ENCODE measurements at regions not wholly inside any gene's neighbourhood (a gene's known extent, or its start where the extent isn't known, plus 50 kb on each side); places are given as distances from the start of the nearest gene placed in this dataset.

- H3K36me3 ChIP-seq (ENCODE audit: control insufficient read depth, insufficient read depth, low read length), result no peaks in the 10 kb centered on the region
- no peak overlapping the region for H3K4me3 ChIP-seq (ENCODE audit: low read depth, low read length)
- no peaks in the 10 kb centered on the region for H3K27me3 ChIP-seq (ENCODE audit: control insufficient read depth, insufficient read depth, low read length)
- H3K27ac ChIP-seq (ENCODE audit: low read depth, low read length), result no peak overlapping the region
- no peak overlapping the region for H3K9ac ChIP-seq (ENCODE audit: low read depth, low read length)
- H3K4me1 ChIP-seq (ENCODE audit: control insufficient read depth, insufficient read depth, low read length), result no peaks in the 10 kb centered on the region; the same call in 1 of the 2 replicates
- no peaks in the 10 kb centered on the region for H3K9me3 ChIP-seq (ENCODE audit: control insufficient read depth, insufficient read depth, low read length)
These were observed 485.7 kb downstream of the TXNL1 start for GRCh38 chr18:56152551-56153310.

- H3K36me3 ChIP-seq (ENCODE audit: control insufficient read depth, insufficient read depth, low read length), result no peaks in the 10 kb centered on the region
- H3K9ac ChIP-seq (ENCODE audit: low read depth, low read length), result no peak overlapping the region
- H3K4me3 ChIP-seq (ENCODE audit: low read depth, low read length), result no peak overlapping the region
- no peaks in the 10 kb centered on the region for H3K27me3 ChIP-seq (ENCODE audit: control insufficient read depth, insufficient read depth, low read length)
- no peaks in the 10 kb centered on the region for H3K9me3 ChIP-seq (ENCODE audit: control insufficient read depth, insufficient read depth, low read length)
- no peaks in the 10 kb centered on the region; the same call in 1 of the 2 replicates for H3K4me1 ChIP-seq (ENCODE audit: control insufficient read depth, insufficient read depth, low read length)
- H3K27ac ChIP-seq (ENCODE audit: low read depth, low read length), result no peak overlapping the region
These were observed 490.0 kb downstream of the TXNL1 start for GRCh38 chr18:56148373-56148772.

- Histone ChIP-seq H3K4me3 (ENCODE audit: low read depth, low read length) (no peak overlapping the region), H3K27me3 (ENCODE audit: control insufficient read depth, insufficient read depth, low read length) (no peaks in the 10 kb centered on the region), H3K4me1 (ENCODE audit: control insufficient read depth, insufficient read depth, low read length) (no peaks in the 10 kb centered on the region), H3K36me3 (ENCODE audit: control insufficient read depth, insufficient read depth, low read length) (no peaks in the 10 kb centered on the region), H3K27ac (ENCODE audit: low read depth, low read length) (no peak overlapping the region), H3K9ac (ENCODE audit: low read depth, low read length) (no peak overlapping the region), H3K9me3 (ENCODE audit: control insufficient read depth, insufficient read depth, low read length) (no peaks in the 10 kb centered on the region)
These were observed 491.8 kb downstream of the TXNL1 start for GRCh38 chr18:56146565-56146964.

DNA sequence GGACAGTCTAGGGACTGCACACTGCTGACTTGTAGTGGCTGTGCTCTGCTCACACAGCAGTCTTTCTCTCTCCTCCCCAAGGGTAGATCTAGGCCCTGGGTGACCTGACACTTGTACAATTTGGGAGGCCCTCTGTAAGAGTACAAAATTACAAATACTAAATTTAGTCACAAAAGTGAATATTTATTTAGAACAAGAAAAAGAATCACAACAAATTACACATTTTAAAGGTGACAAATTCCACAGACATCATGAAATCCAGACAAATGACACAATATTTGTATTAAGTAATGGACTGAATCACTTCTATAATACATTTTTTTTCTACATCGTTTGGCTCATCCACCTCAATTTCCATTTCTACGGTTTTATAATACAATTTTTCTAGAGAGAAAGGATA is 496.4 kb downstream of the TXNL1 start:
- H3K4me1 ChIP-seq (ENCODE audit: control insufficient read depth, insufficient read depth, low read length), result no peaks in the 10 kb centered on the region
- H3K9me3 ChIP-seq (ENCODE audit: control insufficient read depth, insufficient read depth, low read length), result no peaks in the 10 kb centered on the region
- H3K9ac ChIP-seq (ENCODE audit: low read depth, low read length), result no peak overlapping the region
- no peaks in the 10 kb centered on the region for H3K27me3 ChIP-seq (ENCODE audit: control insufficient read depth, insufficient read depth, low read length)
- H3K36me3 ChIP-seq (ENCODE audit: control insufficient read depth, insufficient read depth, low read length), result no peaks in the 10 kb centered on the region
- no peak overlapping the region for H3K27ac ChIP-seq (ENCODE audit: low read depth, low read length)
- no peak overlapping the region for H3K4me3 ChIP-seq (ENCODE audit: low read depth, low read length)

GRCh38 chr18:56139792-56140254 is 498.6 kb downstream of the TXNL1 start:
- Histone ChIP-seq H3K4me3 (ENCODE audit: low read depth, low read length) (no peak overlapping the region), H3K27ac (ENCODE audit: low read depth, low read length) (no peak overlapping the region), H3K27me3 (ENCODE audit: control insufficient read depth, insufficient read depth, low read length) (no peaks in the 10 kb centered on the region), H3K4me1 (ENCODE audit: control insufficient read depth, insufficient read depth, low read length) (no peaks in the 10 kb centered on the region), H3K9me3 (ENCODE audit: control insufficient read depth, insufficient read depth, low read length) (no peaks in the 10 kb centered on the region), H3K9ac (ENCODE audit: low read depth, low read length) (no peak overlapping the region), H3K36me3 (ENCODE audit: control insufficient read depth, insufficient read depth, low read length) (no peaks in the 10 kb centered on the region)

- Histone ChIP-seq H3K4me1 (ENCODE audit: control insufficient read depth, insufficient read depth, low read length) (no peaks in the 10 kb centered on the region), H3K9ac (ENCODE audit: low read depth, low read length) (no peak overlapping the region), H3K9me3 (ENCODE audit: control insufficient read depth, insufficient read depth, low read length) (no peaks in the 10 kb centered on the region), H3K36me3 (ENCODE audit: control insufficient read depth, insufficient read depth, low read length) (no peaks in the 10 kb centered on the region), H3K4me3 (ENCODE audit: low read depth, low read length) (no peak overlapping the region), H3K27me3 (ENCODE audit: control insufficient read depth, insufficient read depth, low read length) (no peaks in the 10 kb centered on the region), H3K27ac (ENCODE audit: low read depth, low read length) (no peak overlapping the region)
These were observed 499.0 kb downstream of the TXNL1 start for GRCh38 chr18:56139372-56139771.

GRCh38 chr18:56136105-56136504 is 502.3 kb downstream of the TXNL1 start:
- Histone ChIP-seq H3K36me3 (ENCODE audit: control insufficient read depth, insufficient read depth, low read length) (no peaks in the 10 kb centered on the region), H3K9me3 (ENCODE audit: control insufficient read depth, insufficient read depth, low read length) (no peaks in the 10 kb centered on the region), H3K9ac (ENCODE audit: low read depth, low read length) (no peak overlapping the region)

DNA sequence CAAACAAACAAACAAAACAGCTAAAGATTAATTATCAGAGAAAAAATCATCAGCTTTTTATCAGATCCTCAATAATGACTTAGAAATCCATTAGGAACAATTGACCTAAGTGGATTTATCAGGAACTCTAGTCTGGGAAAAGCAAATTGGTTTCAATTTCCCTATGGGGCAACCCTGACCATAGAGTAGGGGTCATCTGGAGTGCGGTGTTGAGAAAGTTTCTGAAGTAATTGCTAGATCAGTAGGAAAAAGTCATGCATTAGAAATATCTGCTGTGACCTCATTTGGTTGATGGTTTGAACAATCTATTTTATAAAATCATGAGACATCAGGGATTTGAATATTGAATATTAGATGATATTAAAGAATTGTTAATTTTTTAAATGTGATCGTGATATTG is 507.9 kb downstream of the TXNL1 start:
- Histone ChIP-seq H3K27ac (ENCODE audit: low read depth, low read length) (no peak overlapping the region), H3K36me3 (ENCODE audit: control insufficient read depth, insufficient read depth, low read length) (no peaks in the 10 kb centered on the region), H3K9me3 (ENCODE audit: control insufficient read depth, insufficient read depth, low read length) (no peaks in the 10 kb centered on the region), H3K9ac (ENCODE audit: low read depth, low read length) (no peak overlapping the region), H3K4me3 (ENCODE audit: low read depth, low read length) (no peak overlapping the region), H3K27me3 (ENCODE audit: control insufficient read depth, insufficient read depth, low read length) (no peaks in the 10 kb centered on the region), H3K4me1 (ENCODE audit: control insufficient read depth, insufficient read depth, low read length) (no peaks in the 10 kb centered on the region)

More at GRCh38 chr18:56136105-56136504, 502.3 kb downstream of the TXNL1 start:
- Histone ChIP-seq H3K27me3 (ENCODE audit: control insufficient read depth, insufficient read depth, low read length) (no peaks in the 10 kb centered on the region), H3K4me3 (ENCODE audit: low read depth, low read length) (no peak overlapping the region), H3K4me1 (ENCODE audit: control insufficient read depth, insufficient read depth, low read length) (no peaks in the 10 kb centered on the region), H3K27ac (ENCODE audit: low read depth, low read length) (no peak overlapping the region)

DNA sequence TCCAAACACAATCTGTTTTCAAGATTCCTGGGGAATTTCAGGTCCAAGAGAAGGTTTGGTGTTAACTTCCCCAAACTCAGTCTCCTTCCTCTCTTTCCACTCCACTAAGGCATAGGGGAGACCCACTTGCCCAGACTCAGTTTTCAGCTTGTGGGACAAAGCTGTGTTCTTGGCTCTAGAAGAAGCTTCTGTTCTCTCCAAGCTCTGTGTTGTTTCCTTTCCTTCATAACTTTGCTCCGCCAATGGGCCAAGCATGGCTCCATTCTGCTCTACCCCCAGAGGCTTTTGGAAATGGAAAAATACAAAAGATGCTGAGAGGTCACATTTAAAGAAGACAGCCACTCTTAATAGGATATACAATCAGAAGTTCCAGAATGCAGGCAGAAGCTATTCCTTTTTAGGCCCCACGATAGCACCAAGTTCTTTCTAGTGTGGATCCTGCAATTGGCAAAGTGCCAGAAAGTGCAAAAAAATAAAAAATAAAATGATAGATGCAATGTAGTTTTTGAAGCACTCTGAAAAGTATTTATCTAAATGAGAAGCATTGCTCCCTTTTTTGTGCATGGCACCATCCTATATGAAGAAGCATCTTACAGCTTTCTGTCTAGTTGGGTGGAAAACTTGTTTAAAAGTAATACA is 510.1 kb downstream of the TXNL1 start:
- no peak overlapping the region for H3K4me3 ChIP-seq (ENCODE audit: low read depth, low read length)
- no peak overlapping the region for H3K9ac ChIP-seq (ENCODE audit: low read depth, low read length)
- H3K27me3 ChIP-seq (ENCODE audit: control insufficient read depth, insufficient read depth, low read length), result no peaks in the 10 kb centered on the region
- no peak overlapping the region for H3K27ac ChIP-seq (ENCODE audit: low read depth, low read length)
- H3K4me1 ChIP-seq (ENCODE audit: control insufficient read depth, insufficient read depth, low read length), result no peaks in the 10 kb centered on the region
- no peaks in the 10 kb centered on the region for H3K36me3 ChIP-seq (ENCODE audit: control insufficient read depth, insufficient read depth, low read length)
- no peaks in the 10 kb centered on the region for H3K9me3 ChIP-seq (ENCODE audit: control insufficient read depth, insufficient read depth, low read length)

DNA sequence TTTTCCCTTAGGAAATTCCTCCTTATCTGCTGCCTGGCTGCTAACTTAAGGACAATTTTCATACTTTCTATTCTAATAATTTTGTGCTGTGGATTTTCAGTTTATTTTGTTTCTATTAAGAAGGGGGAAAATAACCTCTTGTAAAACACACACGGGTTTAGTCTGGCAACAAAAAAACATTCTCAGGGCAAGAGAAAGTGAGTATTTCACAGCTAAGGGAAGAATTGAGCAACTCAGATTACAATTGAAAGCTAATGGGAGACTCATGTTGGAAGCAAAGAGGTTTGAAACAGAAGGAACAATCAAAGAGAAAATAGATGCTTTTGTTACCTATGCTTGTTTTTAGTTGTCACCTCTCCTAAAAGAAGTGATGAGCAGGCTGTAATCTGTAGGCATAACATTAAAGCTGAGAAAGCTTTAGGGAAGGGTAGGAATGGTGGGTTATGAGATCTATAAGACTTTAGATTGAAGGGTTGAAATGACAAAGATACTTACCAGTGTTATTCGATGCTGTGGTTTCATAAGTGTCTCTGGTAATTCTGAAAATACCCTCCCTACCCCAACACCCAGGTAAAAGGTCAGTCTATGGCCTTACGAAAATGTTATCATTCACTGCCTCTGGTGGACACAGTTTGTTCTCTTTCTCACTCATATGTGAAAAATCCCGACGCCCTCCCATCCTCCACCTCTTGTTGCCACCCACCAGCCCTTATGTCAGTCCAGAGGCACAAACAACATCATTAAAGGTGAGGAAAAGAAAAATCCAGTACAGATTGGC is 510.9 kb downstream of the TXNL1 start:
- Histone ChIP-seq H3K36me3 (ENCODE audit: control insufficient read depth, insufficient read depth, low read length) (no peaks in the 10 kb centered on the region), H3K27me3 (ENCODE audit: control insufficient read depth, insufficient read depth, low read length) (no peaks in the 10 kb centered on the region), H3K4me1 (ENCODE audit: control insufficient read depth, insufficient read depth, low read length) (no peaks in the 10 kb centered on the region), H3K4me3 (ENCODE audit: low read depth, low read length) (no peak overlapping the region), H3K9me3 (ENCODE audit: control insufficient read depth, insufficient read depth, low read length) (no peaks in the 10 kb centered on the region), H3K27ac (ENCODE audit: low read depth, low read length) (no peak overlapping the region), H3K9ac (ENCODE audit: low read depth, low read length) (no peak overlapping the region)

GRCh38 chr18:56124186-56124585 is 514.2 kb downstream of the TXNL1 start:
- H3K4me1 ChIP-seq (ENCODE audit: control insufficient read depth, insufficient read depth, low read length), result no peaks in the 10 kb centered on the region
- H3K9me3 ChIP-seq (ENCODE audit: control insufficient read depth, insufficient read depth, low read length), result no peaks in the 10 kb centered on the region
- H3K27ac ChIP-seq (ENCODE audit: low read depth, low read length), result no peak overlapping the region
- H3K4me3 ChIP-seq (ENCODE audit: low read depth, low read length), result no peak overlapping the region
- no peaks in the 10 kb centered on the region for H3K36me3 ChIP-seq (ENCODE audit: control insufficient read depth, insufficient read depth, low read length)
- H3K27me3 ChIP-seq (ENCODE audit: control insufficient read depth, insufficient read depth, low read length), result no peaks in the 10 kb centered on the region
- no peak overlapping the region for H3K9ac ChIP-seq (ENCODE audit: low read depth, low read length)

Measured in HUES48 (cell line).